HG03469 (cell line): ENCODE measurements at regions not wholly inside any gene's neighbourhood (a gene's known extent, or its start where the extent isn't known, plus 50 kb on each side); places are given as distances from the start of the nearest gene placed in this dataset.
"Not testable (repeated sequence)": the region's sequence is repeated elsewhere in the genome, so short reads cannot be mapped to it uniquely, and the experiment has no call there.

Experiments
- ATAC-seq: cut with Tn5 transposase; IDR thresholded peaks from one replicate; pipeline ENCODE4 v1.9.1; 2021; ENCODE audit warnings: mild to moderate bottlenecking, moderate library complexity, moderate number of reproducible peaks; ENCODE audit not compliant: unreplicated experiment

DNA sequence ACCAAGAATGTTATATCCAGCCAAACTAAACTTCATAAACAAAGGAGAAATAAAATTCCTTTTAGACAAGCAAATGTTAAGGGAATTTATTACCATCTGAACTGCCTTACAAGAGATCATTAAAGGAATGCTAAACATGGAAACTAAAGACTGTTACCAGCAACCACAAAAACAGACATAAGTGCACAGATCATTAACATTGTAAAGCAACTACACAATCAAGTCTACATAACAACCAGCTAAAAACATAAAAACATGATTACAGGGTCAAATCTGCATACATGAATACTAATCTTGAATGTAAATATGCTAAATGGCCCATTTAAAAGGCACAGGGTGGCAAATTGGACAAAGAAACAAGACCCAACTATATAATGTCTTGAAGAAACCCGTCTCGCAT, 211.0 kb upstream of the PBX1 start:
- ATAC-seq: no peak

GRCh38 chr1:164356511-164356910, 202.5 kb upstream of the PBX1 start:
- no peak for ATAC-seq

DNA sequence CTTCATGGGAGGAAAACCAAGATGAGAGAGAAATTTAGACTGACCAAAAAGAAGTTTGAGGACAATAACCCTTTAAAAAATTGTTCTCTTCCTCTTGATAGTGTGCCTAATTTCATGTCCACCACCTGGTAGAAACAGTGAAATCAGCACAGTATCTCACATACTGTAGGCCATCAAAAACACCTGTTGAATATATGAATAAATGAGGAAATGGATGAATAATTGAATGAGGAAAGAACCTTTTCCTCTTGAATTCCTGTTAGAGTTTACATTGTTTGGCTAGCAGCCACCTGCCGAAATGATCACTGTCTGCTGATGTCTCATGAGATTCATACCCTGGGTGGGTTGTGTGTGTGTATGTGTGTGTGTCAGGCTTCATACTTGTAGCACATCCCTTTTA, 198.7 kb upstream of the PBX1 start:
- ATAC-seq: no peak

GRCh38 chr1:164361927-164362326, 197.1 kb upstream of the PBX1 start:
- no peak for ATAC-seq

- no peak for ATAC-seq
Measured at GRCh38 chr1:164363980-164364379, 195.0 kb upstream of the PBX1 start.

DNA sequence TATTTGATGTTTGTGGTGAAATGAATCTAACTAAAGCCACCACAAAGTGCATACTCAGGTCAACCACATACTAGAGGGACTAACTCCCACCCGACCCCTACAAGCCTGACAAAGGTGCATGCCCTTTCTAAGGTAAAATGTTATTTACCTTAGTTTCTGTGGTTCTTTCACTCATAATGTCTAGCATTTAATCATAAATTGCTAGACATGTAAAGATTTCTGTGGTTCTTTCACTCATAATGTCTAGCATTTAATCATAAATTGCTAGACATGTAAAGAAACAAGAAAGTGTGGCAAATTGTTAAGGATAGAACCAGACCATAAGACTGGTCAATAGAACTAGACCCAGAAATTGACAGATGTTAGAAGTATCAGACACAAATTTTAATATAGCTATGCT, 193.0 kb upstream of the PBX1 start:
- no peak for ATAC-seq

DNA sequence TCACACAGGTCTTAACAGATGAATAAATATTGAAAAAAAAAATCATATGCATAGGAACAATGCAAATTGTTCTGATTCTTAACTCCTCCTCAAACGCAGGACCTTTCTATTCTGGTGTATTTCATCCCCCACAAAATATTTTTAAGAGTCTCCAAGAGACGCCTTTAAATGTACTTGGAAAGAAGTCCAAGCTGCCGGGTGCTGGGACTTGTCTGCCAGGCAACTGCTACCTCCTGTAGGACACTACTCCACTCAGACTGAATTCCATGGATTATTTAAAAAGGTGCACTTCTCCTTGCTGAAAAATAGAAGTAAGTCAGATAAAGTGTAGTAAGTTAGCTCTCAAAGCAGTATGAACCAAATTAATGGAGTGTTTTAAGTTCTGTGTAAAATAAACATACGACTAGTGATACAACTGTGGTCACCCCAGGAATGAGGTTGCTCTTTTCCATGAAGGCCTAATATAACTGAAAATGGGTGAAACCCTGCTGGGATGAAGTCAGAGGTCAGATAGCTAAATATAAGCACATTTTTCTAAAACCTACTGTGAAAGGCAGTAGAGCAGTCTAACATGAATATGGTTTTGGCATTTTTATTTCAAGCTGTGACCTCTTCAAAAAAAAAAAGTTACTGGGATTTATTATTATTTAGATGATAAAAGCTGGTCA, 189.2 kb upstream of the PBX1 start:
- ATAC-seq: no peak

- no peak for ATAC-seq
Measured at GRCh38 chr1:164380893-164381292, 178.1 kb upstream of the PBX1 start.

- no peak for ATAC-seq
Measured at GRCh38 chr1:164382384-164382783, 176.6 kb upstream of the PBX1 start.

- ATAC-seq: no peak
Measured at GRCh38 chr1:164384262-164384661, 174.7 kb upstream of the PBX1 start.

GRCh38 chr1:164417016-164417704, 141.8 kb upstream of the PBX1 start:
- no peak for ATAC-seq

GRCh38 chr1:164423136-164423535, 135.8 kb upstream of the PBX1 start:
- ATAC-seq: no peak

GRCh38 chr1:164433141-164433817, 125.7 kb upstream of the PBX1 start:
- ATAC-seq: no peak

DNA sequence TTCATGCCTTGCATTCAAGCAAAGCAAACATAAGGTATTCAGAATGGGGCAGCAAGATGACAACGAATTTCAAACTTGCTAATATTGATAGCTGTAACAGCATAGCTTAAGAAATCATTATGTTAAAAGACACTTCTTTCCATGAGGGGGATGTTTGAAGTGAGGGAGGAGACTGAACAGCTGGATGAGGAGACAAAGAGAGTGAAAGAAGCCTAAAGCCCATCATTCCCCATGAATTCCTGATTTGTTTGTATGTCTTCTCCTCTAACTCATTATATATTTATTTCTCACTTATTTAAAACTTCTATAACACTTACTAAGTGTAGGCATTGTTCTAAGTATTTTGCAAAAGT, 125.2 kb upstream of the PBX1 start:
- ATAC-seq: no peak

DNA sequence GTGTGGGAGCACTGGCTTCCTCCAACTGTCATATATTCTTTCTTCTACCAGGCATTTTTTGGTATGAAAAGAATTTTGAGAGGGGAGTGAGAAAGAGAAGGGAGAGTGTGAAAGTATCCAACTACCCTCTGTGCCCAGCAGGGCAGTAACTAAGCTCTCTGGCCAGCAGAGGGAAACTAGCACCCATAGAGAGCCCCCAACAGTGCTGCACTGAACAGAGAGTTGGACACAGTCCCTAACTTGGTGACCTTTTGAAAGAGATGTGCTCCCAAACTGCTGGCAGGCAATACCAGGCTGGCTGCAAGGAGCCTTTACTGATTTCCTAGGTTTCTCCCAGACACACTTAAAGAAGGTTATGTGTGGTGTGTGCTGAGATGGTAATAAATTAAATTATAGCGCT, 118.8 kb upstream of the PBX1 start:
- no peak for ATAC-seq

DNA sequence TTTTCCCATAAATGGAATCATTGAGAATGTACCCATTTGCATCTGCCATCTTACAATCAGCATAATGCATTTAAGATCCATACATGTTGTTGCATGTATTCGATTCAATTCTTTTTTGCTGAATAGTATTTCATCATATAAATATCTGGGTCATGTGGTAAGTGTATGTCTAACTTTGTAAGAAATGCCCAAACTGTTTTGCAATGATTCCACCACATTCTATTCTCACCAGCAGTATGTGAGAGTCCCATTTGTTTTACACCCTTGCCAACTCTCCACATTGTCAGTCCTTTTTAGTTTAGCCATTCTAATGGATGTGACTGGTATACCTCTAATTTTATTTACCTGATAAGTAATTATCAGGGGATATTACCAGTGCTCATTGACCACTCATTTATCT, 115.8 kb upstream of the PBX1 start:
- ATAC-seq: no peak

DNA sequence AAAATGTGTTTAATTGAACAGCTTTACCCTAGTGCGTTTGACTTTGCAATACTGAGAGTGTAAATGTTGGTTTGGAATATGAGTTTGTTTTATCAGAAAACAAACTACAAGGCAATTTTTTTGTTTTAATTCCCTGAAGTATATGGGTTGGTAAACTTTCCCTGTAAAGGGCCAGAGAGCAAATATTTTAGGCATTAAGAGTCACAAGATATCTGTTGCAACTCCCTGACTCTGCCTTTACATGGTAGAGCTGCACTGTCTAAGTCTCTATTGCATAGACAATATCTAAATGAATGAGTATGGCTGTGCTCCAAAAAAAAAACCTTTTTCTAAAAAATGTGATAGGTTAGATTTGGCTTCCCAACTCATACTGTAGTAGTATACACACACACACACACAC, 115.1 kb upstream of the PBX1 start:
- no peak for ATAC-seq

DNA sequence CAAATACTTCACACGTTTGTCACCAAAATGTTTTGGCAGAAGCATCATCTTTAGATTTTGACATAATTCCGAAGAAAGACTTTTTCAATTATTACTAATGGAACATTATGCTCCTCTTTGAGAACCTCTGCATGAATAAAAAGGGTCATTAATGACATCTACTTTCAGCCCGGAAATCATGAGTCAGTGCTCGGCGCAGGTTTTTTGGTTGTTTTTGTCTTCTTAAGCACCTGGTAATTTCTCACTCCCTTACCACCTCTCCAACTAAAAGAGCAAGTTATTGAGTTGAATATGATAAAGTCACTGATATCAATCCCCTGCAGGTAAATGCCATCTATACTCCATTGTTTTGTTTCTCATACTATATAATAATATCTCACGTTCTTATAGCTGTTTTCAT, 113.0 kb upstream of the PBX1 start:
- ATAC-seq: no peak

DNA sequence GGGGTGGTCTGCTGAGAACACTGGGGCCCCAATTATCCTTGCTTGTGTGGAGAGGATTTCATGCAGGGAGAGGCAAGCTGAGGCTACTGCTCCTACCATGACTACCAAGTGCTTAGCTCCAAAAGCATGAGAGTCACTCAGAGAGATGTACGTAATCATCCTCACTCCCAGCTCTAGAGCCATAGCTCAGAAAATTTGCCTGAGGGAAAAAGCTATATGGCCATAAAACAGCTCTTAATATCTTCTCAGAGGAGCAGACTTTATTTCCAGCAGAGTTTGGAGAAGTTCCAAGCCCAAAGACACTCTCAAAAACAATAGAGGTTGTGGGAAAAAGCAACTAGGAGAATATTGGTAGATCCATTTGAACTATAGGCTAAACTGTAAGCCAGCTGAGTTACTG, 106.4 kb upstream of the PBX1 start:
- ATAC-seq: no peak

DNA sequence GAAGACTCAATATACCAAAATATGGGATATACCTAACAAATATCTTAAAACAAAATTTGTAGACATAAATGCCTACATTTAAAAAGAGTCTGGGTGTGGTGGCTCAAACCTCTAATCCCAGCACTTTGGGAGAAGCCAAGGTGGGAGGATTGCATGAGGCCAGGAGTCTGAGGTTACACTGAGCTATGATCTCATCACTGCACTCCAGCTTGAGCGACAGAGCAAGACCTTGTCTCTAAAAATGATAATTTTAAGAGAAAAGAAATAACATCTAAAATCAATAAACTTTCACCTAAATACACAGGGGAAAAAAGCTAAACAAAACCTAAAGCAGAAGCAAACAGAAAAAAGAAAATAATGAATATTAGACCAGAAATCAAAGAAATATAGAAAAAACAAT, 102.7 kb upstream of the PBX1 start:
- no peak for ATAC-seq

DNA sequence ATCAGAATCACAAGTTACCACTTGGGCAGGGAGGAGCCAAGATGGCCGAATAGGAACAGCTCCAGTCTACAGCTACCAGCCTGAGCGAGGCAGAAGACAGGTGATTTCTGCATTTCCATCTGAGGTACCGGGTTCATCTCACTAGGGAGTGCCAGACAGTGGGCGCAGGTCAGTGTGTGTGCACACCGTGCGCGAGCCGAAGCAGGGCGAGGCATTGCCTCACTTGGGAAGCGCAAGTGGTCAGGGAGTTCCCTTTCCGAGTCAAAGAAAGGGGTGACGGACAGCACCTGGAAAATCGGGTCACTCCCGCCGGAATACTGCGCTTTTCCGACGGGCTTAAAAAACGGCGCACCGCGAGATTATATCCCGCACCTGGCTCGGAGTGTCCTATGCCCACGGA, 99.8 kb upstream of the PBX1 start:
- not testable (repeated sequence) for ATAC-seq

DNA sequence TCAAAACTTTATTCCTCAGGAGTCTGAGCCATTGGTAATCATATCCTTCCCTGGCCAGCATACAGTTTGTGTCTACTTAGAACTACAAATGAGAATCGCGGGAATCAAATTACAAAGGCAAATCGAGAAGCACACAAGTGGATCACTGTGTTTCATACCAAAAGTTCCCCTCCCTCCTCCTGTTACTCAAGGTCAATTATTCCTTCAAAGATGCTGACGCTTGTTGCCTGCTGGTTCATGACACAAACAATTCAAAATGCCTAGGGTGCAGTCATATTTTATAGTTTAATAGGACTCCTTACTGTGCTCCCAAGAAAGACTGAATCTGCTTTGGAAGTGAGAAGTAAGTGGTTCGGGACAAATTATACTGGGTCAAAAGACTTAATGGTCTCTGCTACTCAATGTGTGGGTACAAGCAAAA, 93.0 kb upstream of the PBX1 start:
- no peak for ATAC-seq
